ENCODE measurements at regions not wholly inside any gene's neighbourhood (a gene's known extent, or its start where the extent isn't known, plus 50 kb on each side); places are given as distances from the start of the nearest gene placed in this dataset.

DNA sequence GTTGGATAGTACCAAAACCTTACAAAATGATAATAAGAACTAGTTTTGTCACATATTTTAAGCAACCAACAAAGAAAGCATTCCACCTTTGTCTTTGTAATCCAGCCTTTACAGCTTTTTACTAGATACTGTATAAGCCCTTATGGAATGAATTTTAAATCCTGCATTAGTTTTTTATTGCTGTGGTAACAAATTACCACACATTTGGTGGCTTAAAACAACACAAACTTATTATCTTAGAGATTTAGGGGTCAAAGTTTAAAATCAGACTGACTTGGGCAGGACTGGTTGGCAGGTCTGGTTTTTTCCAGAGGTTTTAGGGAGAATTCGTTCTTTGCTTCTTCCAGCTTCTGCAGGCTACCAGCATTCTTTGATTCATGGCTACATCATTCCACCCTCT is 108.5 kb upstream of the NLGN1 start:
- TF ChIP-seq POLR2A (IDR thresholded peaks at IDR 0.05; ENCODE audit: low read length) (no peak), GATA1 (IDR thresholded peaks at IDR 0.05; ENCODE audit: low read depth, low read length) (no peak)
